ENCODE measurements at regions not wholly inside any gene's neighbourhood (a gene's known extent, or its start where the extent isn't known, plus 50 kb on each side); places are given as distances from the start of the nearest gene placed in this dataset.

DNA sequence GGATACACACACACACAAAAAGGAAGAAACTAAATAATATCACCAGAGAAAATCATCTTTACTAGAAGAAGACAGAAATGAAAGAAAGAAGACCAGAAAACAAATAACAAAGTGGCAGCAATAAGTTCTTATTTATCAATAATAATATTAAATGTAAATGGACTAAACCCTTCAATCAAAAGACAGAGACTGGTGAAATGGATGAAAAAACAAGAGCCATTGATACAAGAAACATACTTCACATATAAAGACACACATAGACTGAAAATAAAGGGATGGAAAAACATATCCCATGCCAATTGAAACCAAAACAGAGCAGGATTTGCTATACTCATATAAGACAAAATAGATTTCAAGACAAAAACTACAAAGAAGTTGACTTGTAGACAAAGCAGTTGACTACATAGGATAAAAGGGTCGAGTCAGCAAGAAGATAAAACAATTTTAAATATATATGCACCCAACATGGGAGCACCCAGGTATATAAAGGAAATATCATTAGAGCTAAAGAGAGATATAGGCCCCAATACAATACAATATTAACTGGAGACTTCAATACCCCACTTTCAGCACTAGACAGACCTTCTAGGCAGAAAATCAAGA lies 259.4 kb downstream of the EPM2A start:
- DNase-seq, result no peak

- no peak for DNase-seq
Measured at GRCh38 chr6:145480024-145480423, 255.3 kb downstream of the EPM2A start.

GRCh38 chr6:145483191-145483996 lies 251.9 kb downstream of the EPM2A start:
- DNase-seq, result no peak

- DNase-seq, result no peak
Measured at GRCh38 chr6:145485288-145485687, 250.0 kb downstream of the EPM2A start.

- no peak for DNase-seq
Measured at GRCh38 chr6:145486306-145486705, 249.0 kb downstream of the EPM2A start.

GRCh38 chr6:145489583-145489982 lies 245.7 kb downstream of the EPM2A start:
- no peak for DNase-seq

- DNase-seq, result no peak
Measured at GRCh38 chr6:145490068-145490467, 245.3 kb downstream of the EPM2A start.

DNA sequence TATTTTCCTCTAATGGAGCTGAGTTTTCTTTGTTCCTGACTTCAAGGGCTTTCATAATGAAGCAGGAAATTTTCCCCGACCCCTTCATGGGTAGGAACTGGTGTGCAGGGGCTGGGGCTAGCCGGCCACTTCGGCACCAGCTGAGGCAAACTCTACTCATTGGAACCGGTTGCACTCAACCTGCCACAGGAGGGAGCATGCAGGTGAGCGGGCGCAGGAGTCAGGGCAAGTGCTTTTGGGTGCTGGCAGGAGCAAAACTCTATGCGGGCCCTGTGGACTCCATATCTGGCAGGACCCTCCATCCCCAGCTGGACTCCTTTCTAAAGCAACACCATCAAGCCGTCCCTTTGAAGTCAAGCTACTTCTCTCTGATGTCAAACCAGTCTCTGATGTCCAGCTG lies 244.2 kb downstream of the EPM2A start:
- DNase-seq, result no peak

GRCh38 chr6:145497006-145497405 lies 238.3 kb downstream of the EPM2A start:
- DNase-seq, result no peak

- no peak for DNase-seq
Measured at GRCh38 chr6:145498425-145498824, 236.9 kb downstream of the EPM2A start.

DNA sequence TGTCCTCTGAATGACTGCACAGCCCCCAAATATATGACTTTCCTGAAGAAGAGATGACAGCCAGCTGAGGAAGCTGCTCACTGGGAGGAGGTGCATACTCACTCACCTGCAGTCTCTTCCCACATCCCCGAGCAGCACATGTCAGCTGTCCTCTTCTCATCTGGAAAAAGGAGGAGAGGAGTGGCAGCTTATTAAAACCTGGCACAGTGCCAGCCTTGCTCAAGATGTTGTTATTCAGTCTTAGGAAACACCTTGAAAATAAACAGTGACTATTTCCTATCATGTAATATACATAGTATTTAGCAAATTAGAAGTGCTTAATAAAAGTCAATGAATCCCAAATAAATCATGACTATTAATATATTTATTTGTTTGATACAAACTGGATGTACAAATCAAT lies 232.9 kb downstream of the EPM2A start:
- no peak for DNase-seq

DNA sequence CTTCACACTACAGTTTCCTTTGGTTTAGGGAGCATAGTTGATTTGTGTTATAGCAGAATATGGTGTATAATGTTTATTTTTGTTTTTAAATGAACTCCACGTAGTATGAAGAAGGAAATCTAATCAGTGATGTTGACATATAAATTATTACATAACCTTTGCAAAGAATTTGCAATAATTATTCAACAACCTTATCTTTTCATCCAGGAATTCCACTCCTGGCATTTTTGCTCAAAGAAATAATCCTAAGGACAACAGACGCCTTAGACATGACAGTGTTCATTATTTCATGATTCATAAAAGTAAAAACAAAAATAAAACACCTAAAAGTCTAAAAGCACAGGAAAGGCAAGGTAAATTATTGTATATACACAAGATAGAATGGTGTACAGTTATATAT lies 229.2 kb downstream of the EPM2A start:
- DNase-seq, result no peak

GRCh38 chr6:145506565-145506964 lies 228.8 kb downstream of the EPM2A start:
- DNase-seq, result no peak

GRCh38 chr6:145507239-145507638 lies 228.1 kb downstream of the EPM2A start:
- DNase-seq, result no peak

GRCh38 chr6:145508107-145508506 lies 227.2 kb downstream of the EPM2A start:
- no peak for DNase-seq

DNA sequence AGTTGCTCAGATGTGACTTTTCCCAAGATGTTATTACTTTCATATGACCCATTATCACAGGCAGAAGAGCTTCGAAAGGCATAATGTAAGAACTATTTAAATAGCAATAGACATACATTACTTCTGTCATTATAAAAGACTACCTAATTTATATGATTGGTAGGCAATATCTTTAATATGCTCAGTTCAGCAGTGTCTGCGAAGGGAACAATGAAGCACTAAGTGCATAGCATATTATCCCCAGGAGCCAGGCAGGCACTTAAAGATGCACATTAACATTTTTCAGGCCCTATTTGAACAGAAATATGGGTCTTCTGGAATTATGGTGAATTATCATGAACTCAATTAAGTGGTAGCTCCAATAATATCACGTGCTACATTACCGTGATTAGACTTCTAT lies 217.8 kb downstream of the EPM2A start:
- DNase-seq, result no peak

GRCh38 chr6:145525038-145525437 lies 210.3 kb downstream of the EPM2A start:
- no peak for DNase-seq

- no peak for DNase-seq
Measured at GRCh38 chr6:145529582-145529981, 205.7 kb downstream of the EPM2A start.

GRCh38 chr6:145530454-145530853 lies 204.9 kb downstream of the EPM2A start:
- no peak for DNase-seq

DNA sequence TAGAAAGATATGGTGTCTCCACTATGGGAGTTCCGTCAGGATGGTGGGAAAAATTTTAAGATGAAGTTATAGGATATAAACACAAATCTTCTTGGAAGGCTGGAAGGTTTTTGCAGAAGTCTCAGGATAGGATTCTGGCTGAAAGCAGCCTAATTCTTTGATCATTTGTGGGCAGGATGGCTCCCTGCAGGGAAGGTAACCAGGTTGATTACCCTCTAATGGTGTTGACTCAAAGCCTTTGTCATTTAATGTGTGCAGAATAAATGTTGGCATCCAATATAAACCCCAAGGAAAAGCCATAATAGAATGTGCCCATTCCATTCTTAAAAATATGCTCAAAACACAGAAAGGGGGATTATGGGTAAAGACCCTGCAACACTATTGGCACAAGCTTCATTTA lies 204.3 kb downstream of the EPM2A start:
- no peak for DNase-seq

- DNase-seq, result no peak
Measured at GRCh38 chr6:145531822-145532221, 203.5 kb downstream of the EPM2A start.

DNA sequence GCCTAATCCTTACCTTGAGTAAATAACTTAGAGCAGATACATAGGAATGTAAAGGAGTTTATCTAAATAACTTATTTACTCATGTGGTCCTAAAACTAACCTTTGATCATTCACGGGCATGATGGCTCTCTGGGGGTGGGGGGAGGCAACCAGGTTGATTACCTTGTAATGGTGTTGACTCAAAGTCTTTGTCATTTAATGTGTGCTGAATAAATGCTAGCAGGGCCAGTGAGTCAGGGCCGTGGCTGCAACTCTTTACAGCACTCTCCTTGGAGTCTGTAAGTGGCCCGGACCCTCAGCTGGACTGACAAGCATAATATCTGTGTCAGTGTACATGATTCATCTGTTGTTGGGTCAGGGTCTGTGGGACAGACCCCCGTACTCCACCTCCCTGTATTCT lies 203.0 kb downstream of the EPM2A start:
- DNase-seq, result no peak

DNA sequence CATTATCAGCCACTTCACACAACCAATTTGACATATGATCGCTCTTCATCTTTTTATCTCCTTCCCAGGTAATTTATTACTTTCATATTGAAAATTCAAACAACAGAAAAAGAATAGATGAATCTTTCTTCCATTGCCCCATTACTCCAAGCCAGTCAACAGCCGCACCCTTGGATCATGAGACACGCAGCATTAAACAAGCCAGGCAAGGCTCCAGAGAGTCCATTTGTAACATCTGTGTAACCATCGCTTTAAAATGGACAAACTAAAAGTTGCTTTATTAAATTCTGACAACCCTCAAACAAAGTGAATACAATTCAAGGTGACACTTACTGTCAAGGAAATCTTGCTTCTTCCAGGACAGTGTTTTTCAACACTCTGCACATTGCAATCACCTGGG lies 200.3 kb downstream of the EPM2A start:
- no peak for DNase-seq

GRCh38 chr6:145538989-145539388 lies 196.3 kb downstream of the EPM2A start:
- no peak for DNase-seq

DNA sequence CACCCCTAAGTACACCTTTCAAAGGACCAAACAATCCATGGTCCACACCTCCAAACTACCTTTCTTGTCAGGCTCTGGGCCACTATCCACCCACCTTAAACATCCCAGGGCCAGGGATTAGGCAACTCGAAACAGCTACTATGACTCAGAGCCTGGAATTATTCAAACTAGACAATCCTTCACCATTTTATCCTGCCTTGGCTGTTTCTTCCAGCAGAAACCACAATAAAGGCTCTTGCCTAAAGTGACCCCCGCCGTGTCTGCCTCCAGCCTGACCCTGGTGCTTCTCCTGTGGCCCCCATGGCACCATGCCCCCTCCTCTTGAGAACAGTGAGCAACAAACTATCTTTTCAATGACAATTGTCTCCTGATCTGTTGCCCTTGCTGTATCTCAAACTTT lies 195.5 kb downstream of the EPM2A start:
- DNase-seq, result no peak
